Activated CD4-positive, alpha-beta T cell treated with anti-CD3 and anti-CD28 coated beads, Interleukin-2, amount 50 U/mL, for 48 hours (primary cell): ENCODE measurements at regions not wholly inside any gene's neighbourhood (a gene's known extent, or its start where the extent isn't known, plus 50 kb on each side); places are given as distances from the start of the nearest gene placed in this dataset.

Experiments used
- DNase-seq, 2 experiments: peaks; one replicate each; pipeline ENCODE4 v3.0.0-alpha.2; 2020

DNA sequence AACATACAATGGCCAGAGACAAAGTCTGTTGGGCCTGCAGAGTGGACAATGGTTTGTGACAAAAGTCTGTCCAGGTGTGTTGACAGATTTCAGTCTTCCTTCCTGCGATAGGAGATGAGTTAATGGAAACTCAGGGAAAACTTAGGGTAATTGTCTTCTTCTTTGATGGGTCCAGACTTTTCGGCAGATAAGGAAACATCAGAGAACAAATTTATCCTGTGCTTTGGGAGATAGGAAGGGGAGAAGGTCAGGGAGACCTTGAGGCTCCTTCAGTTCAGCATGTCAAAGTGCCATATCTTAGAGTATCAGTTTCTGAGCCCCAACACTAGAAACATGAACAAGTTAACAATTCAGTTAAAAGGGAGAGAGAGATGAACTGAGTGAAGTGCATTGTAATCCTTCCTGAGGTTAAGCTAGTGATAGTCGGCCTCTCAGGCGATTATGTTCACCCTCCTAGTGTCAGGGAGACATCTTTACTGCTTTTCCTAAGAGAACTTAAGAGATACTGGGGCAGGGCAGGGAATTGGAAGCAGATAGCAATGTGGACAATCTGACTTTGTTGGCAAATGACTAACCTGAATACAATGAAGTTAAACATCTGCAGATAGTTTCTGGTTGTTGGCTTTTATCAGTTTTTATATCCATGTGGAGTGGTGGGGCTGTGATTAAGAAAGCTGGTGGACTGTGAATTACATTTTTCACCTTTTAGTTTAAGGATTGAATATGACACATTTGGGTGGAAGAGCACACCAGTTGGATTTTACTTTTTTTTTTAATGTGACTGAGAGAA, 248.8 kb upstream of the FN1 start:
- no peak for DNase-seq

DNA sequence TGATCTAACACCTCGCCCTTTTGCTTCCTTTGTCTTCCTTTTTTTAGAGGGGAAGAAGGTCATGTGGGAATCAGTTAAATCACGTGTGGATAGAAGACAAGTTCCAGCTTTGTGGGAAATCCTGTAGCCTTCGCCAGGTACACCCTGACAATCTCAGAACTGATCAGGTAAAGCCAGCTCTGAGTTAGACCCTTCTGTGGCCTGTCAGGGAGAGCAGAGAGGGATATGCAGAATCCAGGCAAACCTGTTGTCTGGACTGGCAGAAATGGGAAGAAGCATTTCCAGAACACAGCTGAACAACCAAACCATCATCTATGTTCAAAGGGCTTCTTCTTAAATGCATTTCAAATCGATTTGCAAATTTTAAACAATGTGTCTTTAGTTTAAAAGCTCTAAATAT, 247.4 kb upstream of the FN1 start:
- no peak for DNase-seq

DNA sequence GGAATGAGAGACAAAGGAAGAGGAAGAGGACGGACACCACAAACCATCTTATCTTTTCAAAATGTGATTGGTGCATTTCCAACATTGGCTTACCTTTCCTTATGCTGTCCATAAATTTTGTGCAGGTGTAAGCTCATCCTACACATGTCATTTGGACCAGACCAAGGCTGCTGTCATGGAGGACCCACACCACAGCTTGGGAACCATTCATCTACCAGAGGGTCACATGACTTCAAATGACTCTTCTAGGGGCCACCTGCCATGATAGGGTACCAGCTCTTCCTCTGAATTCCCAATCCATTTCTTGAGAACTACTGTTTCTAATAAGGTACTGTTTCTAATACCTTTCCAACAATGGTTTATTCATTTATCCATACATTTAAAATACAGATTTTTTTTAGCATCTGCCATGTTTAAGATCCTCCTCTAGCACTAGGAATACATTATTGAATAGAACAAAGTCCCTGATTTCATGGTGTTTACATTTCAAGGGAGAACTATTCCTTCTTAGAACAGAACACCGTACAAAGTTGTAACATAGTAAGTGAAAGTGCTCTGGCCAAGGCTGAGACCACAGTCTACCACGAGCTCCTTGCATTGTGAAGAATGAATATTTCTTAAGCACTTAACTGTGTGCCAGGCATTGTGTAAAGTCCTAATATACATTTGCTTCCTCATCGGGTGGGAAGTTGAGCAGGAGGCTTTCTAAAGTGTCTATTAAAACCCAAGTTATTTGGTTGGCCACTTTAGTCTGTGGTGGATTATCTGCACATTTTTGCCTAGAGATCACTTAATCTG, 246.1 kb upstream of the FN1 start:
- DNase-seq, result no peak

DNA sequence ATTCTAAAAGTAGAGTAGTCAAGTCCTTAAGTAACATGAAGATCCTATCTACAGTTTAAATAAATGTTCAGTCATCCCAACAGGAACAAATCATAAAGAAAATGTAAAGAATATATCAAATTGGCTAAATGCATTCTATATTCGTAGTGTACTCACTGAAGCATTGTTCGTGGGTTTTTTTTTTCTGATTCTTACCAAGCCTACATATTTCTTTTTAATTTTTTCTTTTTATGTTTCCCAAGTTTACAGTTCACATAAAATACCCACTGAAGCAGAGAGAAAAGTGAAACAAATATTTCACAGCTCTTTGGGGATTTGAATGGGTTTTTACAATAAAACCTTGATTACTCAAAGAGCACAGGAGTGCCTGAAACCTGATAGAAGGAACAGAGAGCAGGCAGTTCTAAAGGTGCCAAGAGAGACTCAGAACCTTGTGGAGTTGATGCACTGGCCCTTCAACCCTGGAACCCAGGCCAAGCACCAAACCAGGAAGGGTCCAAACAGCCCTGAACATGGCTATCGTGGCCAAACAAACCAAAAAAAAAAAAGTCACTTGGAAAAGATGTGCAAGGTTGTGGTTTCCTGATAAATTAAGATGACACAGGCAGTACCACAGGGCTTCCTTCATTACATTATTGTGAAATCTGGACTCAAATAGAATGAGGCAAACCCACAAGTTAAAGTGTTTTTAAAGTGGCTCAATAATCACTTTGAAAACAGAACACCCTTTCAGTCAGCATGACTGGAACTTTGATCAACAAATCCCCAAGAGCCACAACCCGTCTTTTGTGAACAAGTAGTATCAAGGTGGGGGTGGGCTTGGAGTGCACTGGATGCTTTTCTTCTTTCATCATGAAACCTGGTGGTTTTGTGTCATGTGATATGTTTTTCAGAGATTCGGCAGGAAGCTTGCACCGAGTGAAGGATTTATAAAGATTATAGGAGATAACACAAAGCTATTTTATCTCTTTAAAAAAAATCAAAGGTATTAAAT, 245.0 kb upstream of the FN1 start:
- peak in 1 of 2 experiments; percentile 29 for DNase-seq

DNA sequence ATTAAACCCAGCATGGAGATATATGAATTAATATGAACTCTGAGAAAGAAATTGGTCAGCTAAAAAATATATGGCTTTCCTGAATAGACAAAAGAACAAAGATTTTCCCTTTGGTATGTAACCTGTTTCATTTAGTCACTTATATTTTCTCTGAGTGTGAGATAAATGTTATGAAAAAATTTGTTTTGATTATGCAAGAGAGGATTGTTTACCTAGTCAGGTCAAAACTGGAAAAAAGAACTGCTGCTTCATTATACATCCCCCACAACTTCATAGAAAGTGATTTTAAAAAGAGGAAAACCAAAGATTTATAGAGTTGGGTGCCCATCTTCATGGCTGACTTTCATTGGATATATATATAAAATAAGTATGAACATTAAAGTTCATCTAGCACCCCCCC, 242.2 kb upstream of the FN1 start:
- DNase-seq, result no peak

DNA sequence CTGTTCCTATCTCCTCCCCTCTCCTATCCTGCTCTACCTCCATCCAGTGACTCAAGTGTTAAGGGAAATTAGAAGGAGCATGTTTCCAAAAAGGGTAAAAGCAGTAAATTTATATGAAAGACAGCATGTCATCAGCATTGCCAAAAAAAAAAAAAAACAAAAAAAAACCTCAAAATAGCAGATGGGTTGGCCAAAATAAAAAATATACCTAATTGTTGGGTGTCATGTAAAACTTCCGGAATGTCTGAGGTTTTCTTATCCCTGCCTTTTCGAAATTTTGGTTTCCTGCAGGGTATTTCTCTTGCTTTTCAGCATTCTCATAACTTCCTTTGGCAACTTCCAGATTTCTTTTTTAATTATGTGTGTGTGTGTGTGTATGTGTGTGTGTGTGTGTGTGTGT, 241.6 kb upstream of the FN1 start:
- DNase-seq, result no peak

DNA sequence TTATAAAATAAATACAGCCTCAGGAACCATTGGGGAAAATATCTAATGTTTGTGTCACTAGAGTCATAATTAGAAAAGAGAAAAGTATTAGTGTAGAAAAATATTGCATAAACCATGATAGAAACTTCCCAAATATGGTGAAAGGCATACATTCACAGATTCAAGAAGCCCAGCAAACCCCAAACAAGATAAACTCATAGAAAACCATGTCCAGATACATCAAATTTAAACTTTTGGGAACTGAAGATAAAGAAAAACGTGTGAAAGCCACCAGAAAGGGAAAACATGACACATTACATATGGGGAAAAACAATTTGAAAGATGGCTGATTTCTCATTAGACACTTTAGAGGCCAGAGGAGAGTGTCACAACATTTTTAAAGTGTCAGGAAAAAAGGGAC, 236.5 kb upstream of the FN1 start:
- no peak for DNase-seq

DNA sequence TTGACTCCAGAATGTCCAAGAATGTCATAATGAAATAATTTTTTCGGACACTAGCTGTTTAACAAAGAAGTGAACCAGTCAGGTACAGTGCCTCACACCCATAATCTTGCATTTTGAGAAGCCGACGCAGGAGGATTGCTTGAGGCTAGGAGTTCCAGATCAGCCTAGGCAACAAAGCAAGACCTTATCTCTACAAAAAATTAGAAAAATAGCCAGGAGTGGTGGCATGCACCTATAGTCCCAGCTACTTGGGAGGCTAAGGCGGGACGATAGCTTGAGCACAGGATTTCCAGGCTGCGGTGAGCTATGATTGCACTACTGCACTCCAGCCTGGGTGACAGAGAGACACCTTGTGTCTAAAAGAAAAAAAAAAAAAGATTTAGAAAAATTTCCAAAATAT, 235.8 kb upstream of the FN1 start:
- DNase-seq, result no peak

DNA sequence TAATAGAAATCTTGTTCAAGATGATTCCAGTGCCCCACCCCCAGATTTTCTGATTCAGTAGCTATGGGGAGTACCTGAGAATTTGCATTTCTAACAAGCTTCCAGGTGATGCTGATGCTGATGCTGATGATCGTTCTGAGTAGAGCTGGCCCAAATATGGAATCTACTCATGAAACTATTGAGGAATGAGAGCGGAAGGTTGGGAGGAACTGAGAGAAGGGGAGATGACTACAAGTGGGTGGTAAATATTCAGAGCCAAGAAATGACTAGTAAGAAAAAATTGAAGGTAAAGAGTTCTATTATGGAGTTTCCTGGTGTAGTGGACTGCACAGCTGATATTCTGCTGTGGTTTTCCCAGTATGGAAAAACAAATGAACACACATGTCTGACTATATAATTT, 235.4 kb upstream of the FN1 start:
- no peak for DNase-seq

DNA sequence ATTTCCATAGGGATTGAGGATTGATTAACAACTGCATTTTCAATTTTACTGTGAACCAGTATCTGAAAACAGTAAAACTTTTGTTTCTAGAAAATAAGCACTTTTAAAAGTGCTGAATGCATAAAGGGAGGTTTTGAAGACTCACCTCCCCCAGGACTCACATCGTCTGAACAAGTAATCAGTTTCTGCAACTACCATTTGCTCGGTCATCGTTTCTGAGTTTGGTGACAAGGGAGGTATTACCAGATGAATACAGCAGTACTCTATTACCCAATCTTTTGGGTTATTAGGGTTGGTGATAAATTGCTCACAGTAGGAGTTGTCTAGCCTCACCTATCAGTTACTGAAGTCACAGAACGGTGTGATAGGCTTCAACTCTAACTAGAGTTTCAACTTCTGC, 234.5 kb upstream of the FN1 start:
- DNase-seq, result no peak

DNA sequence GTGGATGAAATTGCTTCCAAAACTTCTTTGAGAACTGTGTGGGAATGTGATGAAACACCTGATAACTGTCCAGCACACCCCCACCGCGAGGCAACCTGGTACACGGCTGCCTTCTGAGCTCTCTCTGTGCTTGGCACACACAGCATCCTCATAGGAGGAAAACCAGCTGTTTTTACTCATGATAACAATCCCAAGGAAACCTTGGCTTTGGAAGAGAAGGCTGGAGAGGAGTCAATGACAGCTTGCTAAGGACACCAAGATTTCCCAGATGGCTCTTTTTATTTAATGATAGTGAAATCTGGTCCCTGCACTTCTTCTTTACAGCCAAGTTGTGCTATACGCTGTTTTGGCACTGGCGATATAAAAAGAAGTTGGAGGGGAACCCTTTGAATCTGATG, 232.5 kb upstream of the FN1 start:
- no peak for DNase-seq

DNA sequence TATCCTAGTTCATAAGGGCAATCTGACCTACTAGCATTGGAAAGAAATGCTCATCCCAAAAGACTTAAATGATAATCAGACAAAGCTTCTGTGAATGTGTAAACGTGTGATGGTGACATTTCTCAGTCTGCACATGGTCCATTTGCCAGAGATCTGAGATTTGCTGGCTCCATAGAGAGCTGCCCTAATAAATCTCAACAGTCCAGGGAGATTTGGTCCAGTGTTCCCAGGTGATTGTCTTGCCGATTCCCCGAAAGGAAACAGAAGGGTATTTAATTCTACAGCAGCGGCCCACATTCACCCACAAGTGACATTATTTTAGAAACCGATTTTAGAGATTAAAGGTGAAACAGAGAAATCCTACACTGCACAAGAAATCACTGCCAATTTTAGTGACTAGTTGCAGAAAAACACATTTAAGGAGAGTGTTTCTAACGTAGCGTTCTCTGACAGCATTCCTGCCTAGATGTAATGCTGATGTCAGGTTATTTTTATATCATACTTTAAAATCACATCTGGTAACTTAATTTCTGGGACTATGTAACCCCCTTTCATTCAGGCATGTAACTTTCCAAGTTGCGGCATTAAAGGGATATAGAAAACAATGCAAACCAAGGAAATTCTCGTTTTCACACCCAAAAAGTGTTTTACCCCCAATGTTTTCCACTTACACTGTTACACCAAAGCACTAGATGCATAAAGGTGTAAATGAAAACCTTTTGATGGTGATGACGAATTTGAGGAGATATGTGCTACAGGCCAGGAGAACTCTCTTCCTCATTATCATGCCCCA, 231.9 kb upstream of the FN1 start:
- no peak for DNase-seq

DNA sequence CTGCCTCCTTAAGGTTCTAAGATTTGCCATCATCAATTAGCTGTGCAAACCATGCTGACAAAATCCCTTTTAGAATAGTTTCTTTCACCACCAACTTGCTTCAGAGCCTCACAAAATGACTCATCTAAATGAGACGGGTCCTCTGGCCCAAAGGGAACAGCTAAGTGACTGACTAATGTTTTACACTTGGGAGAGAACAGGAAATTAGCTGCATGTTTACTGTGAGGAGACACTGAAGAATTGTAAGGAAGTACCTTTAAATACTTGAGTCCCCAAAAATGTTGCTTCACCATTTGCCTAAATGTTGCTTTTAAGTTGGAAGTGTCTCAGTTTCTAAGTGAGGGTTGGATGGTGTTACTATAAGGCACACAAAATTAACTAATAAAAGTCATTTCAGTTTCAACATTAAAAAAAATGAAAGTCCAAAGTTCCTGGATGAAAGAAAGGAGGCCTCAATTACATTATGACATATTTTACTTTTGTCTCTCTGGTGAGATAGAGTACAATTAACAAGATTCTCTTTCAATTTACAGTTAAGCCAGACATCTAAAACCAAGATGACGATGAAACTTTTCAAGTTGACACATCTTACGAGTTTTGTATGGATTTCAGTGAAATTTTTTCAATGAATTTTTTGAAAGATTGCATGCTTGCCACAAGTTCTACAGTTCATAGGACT, 229.1 kb upstream of the FN1 start:
- DNase-seq, result no peak

DNA sequence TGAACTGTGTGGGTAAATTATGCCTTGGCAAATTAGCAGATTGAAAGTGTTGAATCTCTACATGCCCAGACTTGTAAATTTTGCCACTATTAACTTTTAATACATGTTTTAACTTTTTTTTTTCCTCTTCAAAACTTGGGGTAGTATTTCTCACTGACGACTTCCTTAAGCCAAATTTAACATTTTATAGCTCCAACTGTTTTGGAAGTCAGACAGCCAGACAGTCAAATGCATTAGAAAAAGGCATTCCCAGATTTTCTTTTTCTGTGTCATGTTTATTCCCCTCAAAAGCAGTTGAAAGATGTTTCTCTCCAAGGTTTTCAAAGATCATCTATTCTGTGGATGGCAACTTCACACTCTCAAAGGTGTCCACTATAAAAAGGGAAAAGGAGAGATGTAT, 226.8 kb upstream of the FN1 start:
- DNase-seq, result no peak

DNA sequence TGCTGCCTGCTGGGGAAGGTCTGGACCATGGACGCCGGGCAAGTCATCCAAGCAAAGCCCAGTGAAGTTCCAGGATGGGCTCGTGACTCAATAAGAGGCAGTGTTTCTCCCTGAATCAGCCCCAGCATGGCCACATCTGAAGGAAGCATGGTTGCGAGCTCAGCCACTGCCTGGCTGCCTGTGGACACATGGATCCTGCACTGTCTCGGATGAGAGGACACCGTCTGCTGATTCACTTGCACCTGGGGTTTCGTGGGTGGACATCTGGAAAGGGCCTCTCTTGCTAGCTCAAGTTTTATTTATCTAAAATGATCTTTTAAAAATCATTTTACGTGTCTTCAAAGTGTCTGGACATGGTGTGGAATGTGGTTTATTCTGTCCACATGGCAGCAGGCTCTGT, 224.8 kb upstream of the FN1 start:
- DNase-seq, result no peak

DNA sequence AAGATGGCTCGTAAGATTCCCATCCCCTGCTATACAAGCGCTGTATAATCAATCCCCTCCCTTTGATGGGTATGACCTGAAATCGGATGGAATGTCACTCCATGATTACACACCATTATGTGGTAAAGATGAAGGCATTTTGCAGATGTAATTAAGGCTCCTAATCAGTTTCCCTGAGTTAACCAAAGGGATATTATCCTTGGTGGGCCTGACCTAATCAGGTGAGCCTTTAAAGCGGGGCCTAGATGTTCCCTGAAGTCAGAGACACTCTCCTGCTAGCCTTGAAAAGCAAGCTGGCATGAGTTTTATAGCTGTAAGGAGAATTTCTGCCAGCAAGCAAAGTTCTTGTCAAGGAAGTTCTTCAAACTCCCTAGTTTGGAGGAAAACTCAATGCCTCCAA, 223.8 kb upstream of the FN1 start:
- no peak for DNase-seq

DNA sequence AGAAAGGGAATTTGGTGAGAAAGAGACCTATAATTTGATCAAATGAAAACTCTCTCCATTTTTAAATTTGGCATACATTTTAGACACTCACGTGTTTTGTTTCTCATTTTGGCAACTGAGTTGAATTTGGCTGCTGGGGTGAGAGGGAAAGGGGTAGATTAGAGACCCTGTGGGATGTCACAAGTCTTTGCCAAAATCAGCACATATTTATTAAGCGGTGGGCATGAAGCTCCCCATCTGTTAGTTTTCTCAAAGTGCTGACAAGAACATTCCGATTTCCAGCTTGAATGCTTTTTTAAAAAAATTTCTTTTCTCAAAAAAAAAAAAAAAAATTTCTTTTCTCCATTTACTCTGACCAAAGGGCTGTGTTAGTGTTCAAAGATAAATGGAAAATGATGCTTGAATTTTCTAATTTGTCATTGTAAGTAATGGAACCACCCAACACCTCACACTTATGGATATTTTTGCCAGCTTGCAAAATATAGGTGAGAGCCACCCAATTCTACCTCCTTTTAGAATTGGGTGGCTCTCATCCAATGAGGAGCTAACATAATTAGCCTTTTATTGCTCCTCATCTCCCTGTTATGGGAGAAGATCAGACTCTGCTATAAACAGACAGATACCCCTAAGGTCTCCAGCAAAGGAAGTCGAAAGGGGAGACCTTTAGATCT, 222.9 kb upstream of the FN1 start:
- DNase-seq, result no peak

DNA sequence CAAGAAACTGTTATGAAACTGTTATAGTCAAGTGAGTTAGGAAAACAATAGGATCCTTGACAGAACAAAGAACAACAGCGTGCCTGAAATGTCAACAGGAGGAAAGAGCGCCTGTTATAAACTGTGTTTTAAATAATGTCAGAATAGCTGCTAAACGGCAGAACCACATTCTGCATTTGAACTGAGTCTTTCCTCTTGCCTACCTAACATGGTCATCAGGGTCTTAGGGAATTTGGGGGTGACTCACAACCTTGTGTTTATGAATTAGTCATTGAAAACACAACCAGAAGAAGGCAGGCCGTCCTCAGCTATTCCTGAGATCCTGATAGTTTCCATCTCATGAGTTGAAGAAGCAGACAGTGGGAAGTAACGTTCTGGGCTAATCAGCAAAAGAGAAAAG, 222.0 kb upstream of the FN1 start:
- no peak for DNase-seq

DNA sequence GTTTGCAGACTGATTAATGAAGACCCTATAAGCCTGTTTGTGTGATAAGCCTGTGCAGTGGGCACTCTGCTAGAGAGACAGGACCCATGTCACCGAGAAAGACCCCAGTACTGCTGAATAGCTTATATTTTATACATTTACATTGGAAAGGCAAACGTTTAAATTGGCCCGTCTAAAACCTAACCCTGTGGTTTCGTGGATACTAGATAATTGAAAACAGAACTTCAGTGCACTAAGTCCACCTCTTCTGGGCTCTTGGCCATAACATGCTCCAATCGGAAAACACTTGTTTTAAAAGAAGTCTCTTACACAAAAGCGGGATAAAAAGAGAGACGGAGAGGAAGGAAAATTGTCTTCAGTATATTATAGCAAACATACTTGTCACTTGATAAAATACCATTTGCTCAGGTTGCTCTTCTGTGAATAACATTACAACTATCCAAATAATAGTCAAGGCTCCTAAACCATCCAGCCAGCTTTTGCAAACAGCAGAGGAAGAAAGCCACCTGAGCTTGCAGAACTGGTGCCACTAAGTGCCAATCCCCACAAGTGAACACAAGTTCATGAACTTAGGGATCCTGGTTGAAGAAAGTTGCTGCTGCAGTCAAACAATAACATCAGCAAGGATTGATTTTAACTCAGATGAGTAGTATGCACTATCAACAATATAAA, 218.4 kb upstream of the FN1 start:
- no peak for DNase-seq

DNA sequence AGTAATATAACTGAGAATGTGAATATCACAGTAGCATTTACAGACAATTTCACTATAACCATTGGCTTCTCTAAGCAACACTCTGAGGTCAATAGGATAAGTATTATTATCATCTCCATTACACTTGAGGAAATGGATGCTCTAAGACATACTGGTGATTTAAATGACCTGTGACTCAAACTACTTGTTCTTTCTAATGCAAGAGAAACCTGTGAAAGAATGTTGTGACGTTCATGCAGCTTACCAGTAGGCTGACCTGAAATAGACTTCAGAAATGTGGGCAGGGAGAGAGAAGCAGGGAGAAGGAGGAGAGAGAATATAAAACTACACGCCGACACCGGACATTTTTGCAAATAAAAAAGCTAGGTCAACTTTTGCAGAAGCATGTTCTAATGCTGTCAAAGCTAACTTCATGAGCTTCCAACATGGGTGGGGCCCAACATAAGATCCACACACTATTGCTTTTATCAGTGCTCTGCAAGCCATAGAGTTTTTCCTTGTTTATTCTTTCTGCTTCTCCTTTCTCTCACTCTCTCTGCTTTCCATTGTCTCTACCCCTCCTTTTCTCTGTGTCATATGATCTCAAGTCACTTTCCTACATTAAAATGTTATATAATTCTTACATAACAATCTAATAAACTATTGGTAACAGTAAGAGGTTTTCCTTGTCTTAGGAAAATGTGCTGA, 217.6 kb upstream of the FN1 start:
- no peak for DNase-seq
